IMR-90 (cell line): ENCODE measurements at regions not wholly inside any gene's neighbourhood (a gene's known extent, or its start where the extent isn't known, plus 50 kb on each side); places are given as distances from the start of the nearest gene placed in this dataset.

Experiments used
- BHLHE40 ChIP-seq: fragments of 150-350 bp; IDR thresholded peaks from 2 replicates; pipeline ENCODE4 v1.6.1; 2016; ENCODE audit warnings: mild to moderate bottlenecking, low read depth, low read length
- CHD1 ChIP-seq: IDR thresholded peaks from 2 replicates; pipeline ENCODE4 v1.6.1; 2012; ENCODE audit warnings: low read depth, low read length, improper control_type of control experiment
- CTCF ChIP-seq: conservative IDR thresholded peaks from 2 replicates; pipeline ENCODE4 v1.5.1; 2012; ENCODE audit warnings: mild to moderate bottlenecking, low read depth, low read length, improper control_type of control experiment
- ELK1 ChIP-seq: fragments of 150-350 bp; IDR thresholded peaks from 2 replicates; pipeline ENCODE4 v1.6.1; 2016; ENCODE audit warnings: low read depth, mild to moderate bottlenecking, low read length, moderate library complexity, borderline replicate concordance
- FOS ChIP-seq: fragments of 150-350 bp; IDR thresholded peaks from 2 replicates; pipeline ENCODE4 v1.6.1; 2016; ENCODE audit warnings: low read depth, low read length
- MAFK ChIP-seq: IDR thresholded peaks from 2 replicates; pipeline ENCODE4 v1.6.1; 2012; ENCODE audit warnings: low read depth, low read length, improper control_type of control experiment
- MAZ ChIP-seq: IDR thresholded peaks from 2 replicates; pipeline ENCODE4 v1.6.1; 2012; ENCODE audit warnings: low read depth, mild to moderate bottlenecking, low read length, improper control_type of control experiment, moderate library complexity, borderline replicate concordance
- MXI1 ChIP-seq: IDR thresholded peaks from 2 replicates; pipeline ENCODE4 v1.6.1; 2012; ENCODE audit warnings: low read depth, mild to moderate bottlenecking, low read length, moderate library complexity, borderline replicate concordance
- NFE2L2 ChIP-seq: fragments of 150-350 bp; IDR thresholded peaks from 2 replicates; pipeline ENCODE4 v1.6.1; 2016; ENCODE audit warnings: low read depth, mild to moderate bottlenecking, low read length
- POLR2A ChIP-seq: IDR thresholded peaks from 2 replicates; pipeline ENCODE4 v1.6.1; 2012; ENCODE audit warnings: mild to moderate bottlenecking, low read depth, low read length
- RAD21 ChIP-seq: IDR thresholded peaks from 2 replicates; pipeline ENCODE4 v1.6.1; 2012; ENCODE audit warnings: low read length, improper control_type of control experiment
- RCOR1 ChIP-seq: IDR thresholded peaks from 2 replicates; pipeline ENCODE4 v1.6.1; 2012; ENCODE audit warnings: mild to moderate bottlenecking, low read length, improper control_type of control experiment; ENCODE audit not compliant: insufficient replicate concordance
- SMC3 ChIP-seq: fragments of 150-350 bp; IDR thresholded peaks from 2 replicates; pipeline ENCODE4 v1.6.1; 2016; ENCODE audit warnings: low read depth, mild to moderate bottlenecking, antibody characterized with exemption, low read length, moderate library complexity

- no peak for TF ChIP-seq POLR2A
- TF ChIP-seq FOS, result no peak
- TF ChIP-seq CTCF, result no peak
- no peak for TF ChIP-seq MAFK
- TF ChIP-seq RAD21, result no peak
- no peak for TF ChIP-seq RCOR1
- TF ChIP-seq MXI1, result no peak
- TF ChIP-seq MAZ, result no peak
- no peak for TF ChIP-seq ELK1
- TF ChIP-seq SMC3, result no peak
- no peak for TF ChIP-seq CHD1
- TF ChIP-seq NFE2L2, result no peak
- TF ChIP-seq BHLHE40, result no peak
These were observed 414.2 kb upstream of the SEMA3C start for GRCh38 chr7:81333004-81333403.
